ENCODE measurements at regions not wholly inside any gene's neighbourhood (a gene's known extent, or its start where the extent isn't known, plus 50 kb on each side); places are given as distances from the start of the nearest gene placed in this dataset.

- H3K27me3 ChIP-seq = no peaks in the 10 kb centered on the region
- no peaks in the 10 kb centered on the region for H3K36me3 ChIP-seq
- TF ChIP-seq CTCF (IDR thresholded peaks at IDR 0.05) = no peak
- no peak for TF ChIP-seq POLR2A (IDR thresholded peaks at IDR 0.05)
- no peak for TF ChIP-seq POLR2AphosphoS5 (IDR thresholded peaks at IDR 0.05)
- no peaks in the 10 kb centered on the region for H3K4me1 ChIP-seq
- intact Hi-C loops (cut with DNase I; ENCODE audit: low total_unique reads) = no loop called here
- H3K4me3 ChIP-seq = no peak overlapping the region
- peaks cover 11 to 20% of the 10 kb centered on the region in 2 donors for H3K9me3 ChIP-seq
- no peak overlapping the region for H3K27ac ChIP-seq
- no peak for DNase-seq (ENCODE audit: low spot score in 2 of 2)
Measured at GRCh38 chr6:81309811-81310210, 442.7 kb downstream of the TENT5A start.

- TF ChIP-seq POLR2A (IDR thresholded peaks at IDR 0.05) (no peak), POLR2AphosphoS5 (IDR thresholded peaks at IDR 0.05) (no peak), CTCF (IDR thresholded peaks at IDR 0.05) (no peak)
- H3K27me3 ChIP-seq = no peaks in the 10 kb centered on the region
- H3K27ac ChIP-seq = no peak overlapping the region
- no peaks in the 10 kb centered on the region for H3K4me1 ChIP-seq
- intact Hi-C loops (cut with DNase I; ENCODE audit: low total_unique reads) = no loop called here
- no peak overlapping the region for H3K4me3 ChIP-seq
- DNase-seq (ENCODE audit: low spot score in 2 of 2) = no peak
- H3K36me3 ChIP-seq = no peaks in the 10 kb centered on the region
- peaks cover 8 to 9% of the 10 kb centered on the region in 2 donors for H3K9me3 ChIP-seq
Measured at GRCh38 chr6:81308577-81309279, 443.8 kb downstream of the TENT5A start.

- H3K27me3 ChIP-seq = no peaks in the 10 kb centered on the region
- no peak overlapping the region for H3K4me3 ChIP-seq
- TF ChIP-seq CTCF (IDR thresholded peaks at IDR 0.05) = no peak
- TF ChIP-seq POLR2A (IDR thresholded peaks at IDR 0.05) = no peak
- no peak for TF ChIP-seq POLR2AphosphoS5 (IDR thresholded peaks at IDR 0.05)
- no peaks in the 10 kb centered on the region for H3K36me3 ChIP-seq
- no peaks in the 10 kb centered on the region for H3K4me1 ChIP-seq
- H3K27ac ChIP-seq = no peak overlapping the region
- H3K9me3 ChIP-seq = no peaks in the 10 kb centered on the region
- intact Hi-C loops (cut with DNase I; ENCODE audit: low total_unique reads) = no loop called here
- no peak for DNase-seq (ENCODE audit: low spot score in 2 of 2)
Measured at GRCh38 chr6:81307651-81308214, 444.7 kb downstream of the TENT5A start.

- Histone ChIP-seq H3K36me3 (no peaks in the 10 kb centered on the region), H3K4me1 (no peaks in the 10 kb centered on the region), H3K4me3 (no peak overlapping the region), H3K9me3 (no peaks in the 10 kb centered on the region), H3K27me3 (no peaks in the 10 kb centered on the region), H3K27ac (no peak overlapping the region)
- DNase-seq (ENCODE audit: low spot score in 2 of 2) = no peak
- no peak for TF ChIP-seq POLR2AphosphoS5 (IDR thresholded peaks at IDR 0.05)
- no peak for TF ChIP-seq CTCF (IDR thresholded peaks at IDR 0.05)
- no peak for TF ChIP-seq POLR2A (IDR thresholded peaks at IDR 0.05)
- intact Hi-C loops (cut with DNase I; ENCODE audit: low total_unique reads) = no loop called here
Measured at GRCh38 chr6:81304466-81304865, 448.0 kb downstream of the TENT5A start.

GRCh38 chr6:81300961-81301360, 451.5 kb downstream of the TENT5A start:
- no peaks in the 10 kb centered on the region for H3K27me3 ChIP-seq
- TF ChIP-seq POLR2A (IDR thresholded peaks at IDR 0.05) (no peak), CTCF (IDR thresholded peaks at IDR 0.05) (no peak), POLR2AphosphoS5 (IDR thresholded peaks at IDR 0.05) (no peak)

More at GRCh38 chr6:81300961-81301360, 451.5 kb downstream of the TENT5A start:
- Histone ChIP-seq H3K9me3 (no peaks in the 10 kb centered on the region), H3K36me3 (no peaks in the 10 kb centered on the region), H3K4me3 (no peak overlapping the region), H3K27ac (no peak overlapping the region), H3K4me1 (no peaks in the 10 kb centered on the region)
- intact Hi-C loops (cut with DNase I; ENCODE audit: low total_unique reads) = no loop called here
- DNase-seq (ENCODE audit: low spot score in 2 of 2) = no peak
